ENCODE measurements at regions not wholly inside any gene's neighbourhood (a gene's known extent, or its start where the extent isn't known, plus 50 kb on each side); places are given as distances from the start of the nearest gene placed in this dataset.

DNA sequence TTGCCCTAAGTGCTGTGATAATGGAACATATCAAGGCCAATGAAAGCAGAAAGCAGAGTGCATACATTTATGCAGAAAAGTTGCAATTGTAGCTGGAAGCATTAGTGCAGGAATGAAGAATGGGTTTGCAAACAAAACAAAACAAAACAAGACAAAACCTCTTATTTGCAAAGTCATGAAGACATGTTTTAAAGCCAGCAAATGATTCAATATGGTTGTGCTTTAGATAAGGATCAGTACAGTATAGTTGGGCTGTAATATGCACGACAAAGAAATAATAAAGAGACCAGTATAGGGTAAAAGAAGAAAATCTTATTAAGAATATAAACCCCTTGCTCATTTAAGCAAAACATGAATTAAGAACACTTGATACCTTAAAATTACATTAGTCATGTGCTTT lies 398.1 kb downstream of the KIF2B start:
- TF ChIP-seq YY1 (IDR thresholded peaks at IDR 0.05; ENCODE audit: insufficient read depth, insufficient read length) (no peak), SUZ12 (IDR thresholded peaks at IDR 0.05; ENCODE audit: extremely low read depth, insufficient read depth, insufficient read length) (no peak)
